IMR-90 (cell line): ENCODE measurements at regions not wholly inside any gene's neighbourhood (a gene's known extent, or its start where the extent isn't known, plus 50 kb on each side); places are given as distances from the start of the nearest gene placed in this dataset.

Source experiments
- ATAC-seq: fragments of 200-7000 bp; cut with Tn5 transposase; 2 replicates; pipeline ENCODE4 v1.9.1; 2020; ENCODE audit warnings: low read depth, mild to moderate bottlenecking, moderate library complexity
- BruUV-seq: library from RNA; stranded (reverse); fragments of 400-500 nt; replicated peaks from 2 replicates; lab custom pipeline; 2021; lab: Mats Ljungman, UMichigan
- CTCF ChIA-PET: fragments of 300-600 bp; formaldehyde crosslinking; extraction: SDS; loops from one replicate; lab custom pipeline; 2021; ENCODE audit warnings: antibody characterized with exemption; lab: Yijun Ruan, JAX
- POLR2A ChIA-PET: fragments of 300-600 bp; sonication (Branson Sonifier 250); formaldehyde crosslinking; loops from one replicate; lab custom pipeline; 2022; ENCODE audit warnings: antibody characterized with exemption; ENCODE audit not compliant: unreplicated experiment; lab: Charles Lee
- DNase-seq: peaks from one replicate; pipeline ENCODE4 v3.0.0; 2013
- H2AFZ ChIP-seq: replicated peaks from 2 replicates; pipeline ENCODE3; 2013; ENCODE audit warnings: low read length, mild to moderate bottlenecking; ENCODE audit not compliant: poor library complexity
- H2AK5ac ChIP-seq: 2 replicates; pipeline ENCODE4 v1.6.1; 2013; ENCODE audit warnings: low read depth, low read length, inconsistent platforms
- H2AK9ac ChIP-seq: replicated peaks from 2 replicates; pipeline ENCODE3; 2013; ENCODE audit warnings: mild to moderate bottlenecking, low read depth, low read length, moderate library complexity; ENCODE audit not compliant: poor library complexity
- H2BK120ac ChIP-seq: 2 replicates; pipeline ENCODE4 v1.6.1; 2013; ENCODE audit warnings: low read depth, low read length, inconsistent platforms
- H2BK15ac ChIP-seq: 3 replicates; pipeline ENCODE4 v1.6.1; 2013; ENCODE audit warnings: low read depth, low read length, inconsistent platforms
- H2BK20ac ChIP-seq: 2 replicates; pipeline ENCODE4 v1.6.1; 2013; ENCODE audit warnings: low read depth, mild to moderate bottlenecking, inconsistent platforms, low read length, moderate library complexity
- H2BK5ac ChIP-seq: 2 replicates; pipeline ENCODE4 v1.6.1; 2013; ENCODE audit warnings: mild to moderate bottlenecking, low read depth, low read length, inconsistent platforms; ENCODE audit not compliant: poor library complexity, severe bottlenecking
- H3K14ac ChIP-seq: replicated peaks from 2 replicates; pipeline ENCODE4 v1.6.1; 2013; ENCODE audit warnings: low read depth, low read length, inconsistent platforms
- H3K18ac ChIP-seq: 2 replicates; pipeline ENCODE4 v1.6.1; 2013; ENCODE audit warnings: low read depth, low read length, control low read depth
- H3K23ac ChIP-seq: 2 replicates; pipeline ENCODE4 v1.6.1; 2013; ENCODE audit warnings: low read depth, low read length, inconsistent platforms
- H3K27ac ChIP-seq: 2 replicates; pipeline ENCODE4 v1.5.1; 2013; ENCODE audit warnings: mild to moderate bottlenecking, control low read depth, low read length; ENCODE audit not compliant: insufficient read depth
- H3K27me3 ChIP-seq: 2 replicates; pipeline ENCODE4 v1.6.1; 2013; ENCODE audit warnings: low read length; ENCODE audit not compliant: control insufficient read depth, insufficient read depth
- H3K36me3 ChIP-seq: 2 replicates; pipeline ENCODE4 v1.6.1; 2013; ENCODE audit warnings: low read length, mixed read lengths; ENCODE audit not compliant: control insufficient read depth, insufficient read depth
- H3K4ac ChIP-seq: 2 replicates; pipeline ENCODE4 v1.6.1; 2013; ENCODE audit warnings: low read depth, low read length, inconsistent platforms
- H3K4me1 ChIP-seq: 2 replicates; pipeline ENCODE4 v1.6.1; 2013; ENCODE audit warnings: low read length, mixed read lengths; ENCODE audit not compliant: control insufficient read depth, insufficient read depth
- H3K4me2 ChIP-seq: 2 replicates; pipeline ENCODE4 v1.6.1; 2013; ENCODE audit warnings: low read depth, mild to moderate bottlenecking, control low read depth, low read length, moderate library complexity
- H3K4me3 ChIP-seq: 2 replicates; pipeline ENCODE4 v1.5.1; 2013; ENCODE audit warnings: low read depth, mild to moderate bottlenecking, control low read depth, low read length, moderate library complexity; ENCODE audit not compliant: insufficient read depth
- H3K56ac ChIP-seq: 2 replicates; pipeline ENCODE4 v1.6.1; 2013; ENCODE audit warnings: low read length, inconsistent platforms; ENCODE audit not compliant: insufficient read depth; ENCODE audit errors: extremely low read depth
- H3K79me1 ChIP-seq, 2 experiments: 2 replicates each; pipeline ENCODE4 v1.6.1; 2013; ENCODE audit warnings: low read length in 2 of 2, inconsistent platforms in 1 of 2, low read depth in 1 of 2
- H3K9ac ChIP-seq: 2 replicates; pipeline ENCODE4 v1.6.1; 2013; ENCODE audit warnings: low read depth, low read length, control low read depth
- H3K9me1 ChIP-seq: 2 replicates; pipeline ENCODE4 v1.6.1; 2013; ENCODE audit warnings: low read length, inconsistent platforms; ENCODE audit not compliant: insufficient read depth
- H3K9me3 ChIP-seq: 2 replicates; pipeline ENCODE4 v1.6.1; 2013; ENCODE audit warnings: low read length; ENCODE audit not compliant: control insufficient read depth, insufficient read depth
- H4K20me1 ChIP-seq: 2 replicates; pipeline ENCODE4 v1.6.1; 2013; ENCODE audit warnings: low read length, inconsistent platforms; ENCODE audit not compliant: insufficient read depth
- H4K5ac ChIP-seq: 2 replicates; pipeline ENCODE4 v1.6.1; 2013; ENCODE audit warnings: mild to moderate bottlenecking, low read depth, low read length, control low read depth
- H4K8ac ChIP-seq, 2 experiments: 2 replicates each; pipeline ENCODE4 v1.6.1; 2013; ENCODE audit warnings: low read depth in 2 of 2, low read length in 2 of 2, control low read depth in 1 of 2, inconsistent platforms in 1 of 2
- H4K91ac ChIP-seq: 2 replicates; pipeline ENCODE4 v1.6.1; 2013; ENCODE audit warnings: low read depth, low read length, inconsistent platforms; ENCODE audit not compliant: insufficient read depth
- BHLHE40 ChIP-seq: fragments of 150-350 bp; IDR thresholded peaks from 2 replicates; pipeline ENCODE4 v1.6.1; 2016; ENCODE audit warnings: mild to moderate bottlenecking, low read depth, low read length
- CEBPB ChIP-seq: IDR thresholded peaks from 2 replicates; pipeline ENCODE4 v1.6.1; 2012; ENCODE audit warnings: low read depth, low read length, improper control_type of control experiment
- CHD1 ChIP-seq: IDR thresholded peaks from 2 replicates; pipeline ENCODE4 v1.6.1; 2012; ENCODE audit warnings: low read depth, low read length, improper control_type of control experiment
- FOS ChIP-seq: fragments of 150-350 bp; IDR thresholded peaks from 2 replicates; pipeline ENCODE4 v1.6.1; 2016; ENCODE audit warnings: low read depth, low read length
- MAFK ChIP-seq: IDR thresholded peaks from 2 replicates; pipeline ENCODE4 v1.6.1; 2012; ENCODE audit warnings: low read depth, low read length, improper control_type of control experiment
- MAZ ChIP-seq: IDR thresholded peaks from 2 replicates; pipeline ENCODE4 v1.6.1; 2012; ENCODE audit warnings: low read depth, mild to moderate bottlenecking, low read length, improper control_type of control experiment, moderate library complexity, borderline replicate concordance
- MXI1 ChIP-seq: IDR thresholded peaks from 2 replicates; pipeline ENCODE4 v1.6.1; 2012; ENCODE audit warnings: low read depth, mild to moderate bottlenecking, low read length, moderate library complexity, borderline replicate concordance
- NFE2L2 ChIP-seq: fragments of 150-350 bp; IDR thresholded peaks from 2 replicates; pipeline ENCODE4 v1.6.1; 2016; ENCODE audit warnings: low read depth, mild to moderate bottlenecking, low read length
- POLR2A ChIP-seq: IDR thresholded peaks from 2 replicates; pipeline ENCODE4 v1.6.1; 2012; ENCODE audit warnings: mild to moderate bottlenecking, low read depth, low read length
- RAD21 ChIP-seq: IDR thresholded peaks from 2 replicates; pipeline ENCODE4 v1.6.1; 2012; ENCODE audit warnings: low read length, improper control_type of control experiment
- RCOR1 ChIP-seq: IDR thresholded peaks from 2 replicates; pipeline ENCODE4 v1.6.1; 2012; ENCODE audit warnings: mild to moderate bottlenecking, low read length, improper control_type of control experiment; ENCODE audit not compliant: insufficient replicate concordance
- RFX5 ChIP-seq: IDR thresholded peaks from 2 replicates; pipeline ENCODE4 v1.8.0; 2012; ENCODE audit warnings: low read depth, mild to moderate bottlenecking, low read length, moderate library complexity
- SMC3 ChIP-seq: fragments of 150-350 bp; IDR thresholded peaks from 2 replicates; pipeline ENCODE4 v1.6.1; 2016; ENCODE audit warnings: low read depth, mild to moderate bottlenecking, antibody characterized with exemption, low read length, moderate library complexity
- WGBS, 2 experiments: methylation state at CpG; one replicate each; pipeline versions ENCODE4 v1.1.5 to v1.1.7; 2013; ENCODE audit warnings: missing lambda C conversion rate in 2 of 2; ENCODE audit not compliant: insufficient read length in 1 of 2; ENCODE audit errors: extremely low coverage in 2 of 2; 5-methylcytosine and 5-hydroxymethylcytosine counted together
- dilution Hi-C: fragments of 300-500 bp; cut with HindIII; formaldehyde crosslinking; loops from one replicate; pipeline ENCODE4 v1.14.3; 2018; ENCODE audit warnings: low sequenced_read_pairs; ENCODE audit not compliant: unreplicated experiment
- in situ Hi-C: fragments of 300-500 bp; cut with MboI; formaldehyde crosslinking; loops from 3 replicates; pipeline ENCODE4 v1.14.3; 2019; ENCODE audit warnings: low sequenced_read_pairs, inconsistent platforms, mixed read lengths
- intact Hi-C: fragments of 100-400 bp; cut with micrococcal nuclease; formaldehyde crosslinking; loops from 2 replicates; pipeline ENCODE4 v1.10.0; 2022
- TF ChIP-seq, protein P1 (sequence below): fragments of 150-350 bp; IDR thresholded peaks from 2 replicates; pipeline ENCODE4 v1.6.1; 2017; ENCODE audit warnings: mild to moderate bottlenecking, antibody characterized with exemption, low read length, low read depth
- TF ChIP-seq, protein P2 (sequence below): fragments of 150-350 bp; IDR thresholded peaks from 2 replicates; pipeline ENCODE4 v1.6.1; 2016; ENCODE audit warnings: low read depth, mild to moderate bottlenecking, low read length, moderate library complexity, borderline replicate concordance
- TF ChIP-seq, protein P3 (sequence below): conservative IDR thresholded peaks from 2 replicates; pipeline ENCODE4 v1.5.1; 2012; ENCODE audit warnings: mild to moderate bottlenecking, low read depth, low read length, improper control_type of control experiment

DNA sequence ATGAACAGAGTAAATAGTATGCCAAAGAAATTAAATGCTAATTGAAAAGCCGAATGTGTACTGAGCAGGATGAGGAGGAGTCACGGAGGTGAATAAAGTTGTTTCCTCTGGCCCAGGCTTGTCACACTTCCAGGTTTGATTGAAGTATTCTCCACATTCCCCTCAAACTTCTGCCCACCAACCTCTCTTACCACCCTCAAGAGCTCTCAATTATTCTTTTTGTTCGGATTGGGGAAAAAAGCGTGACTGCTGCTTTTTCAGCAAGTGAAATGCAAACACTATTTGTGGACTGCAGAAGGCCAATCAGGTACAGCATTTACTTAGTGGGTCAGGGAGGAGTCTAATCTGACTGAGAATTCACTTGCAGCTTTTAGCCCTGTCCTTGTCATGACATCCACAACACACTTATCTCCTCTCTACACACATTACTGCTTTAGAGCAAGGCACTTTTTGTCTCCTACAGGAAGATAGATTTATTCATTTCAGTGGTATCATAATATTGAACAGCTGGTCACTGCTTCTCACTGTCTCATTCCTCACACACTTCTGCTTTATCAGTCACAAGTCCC, 375.6 kb upstream of the PRMT6 start:
- no peaks in the 10 kb centered on the region for H3K4me1 ChIP-seq
- no peak overlapping the region for H3K14ac ChIP-seq
- H3K56ac ChIP-seq = no peak overlapping the region
- H3K23ac ChIP-seq = no peak overlapping the region
- H4K5ac ChIP-seq = no peak overlapping the region
- H3K9me3 ChIP-seq = peaks cover 1% of the 10 kb centered on the region; the same call in 1 of the 2 replicates
- TF ChIP-seq BHLHE40 = no peak
- TF ChIP-seq MAZ = no peak
- TF ChIP-seq, protein P1, sequence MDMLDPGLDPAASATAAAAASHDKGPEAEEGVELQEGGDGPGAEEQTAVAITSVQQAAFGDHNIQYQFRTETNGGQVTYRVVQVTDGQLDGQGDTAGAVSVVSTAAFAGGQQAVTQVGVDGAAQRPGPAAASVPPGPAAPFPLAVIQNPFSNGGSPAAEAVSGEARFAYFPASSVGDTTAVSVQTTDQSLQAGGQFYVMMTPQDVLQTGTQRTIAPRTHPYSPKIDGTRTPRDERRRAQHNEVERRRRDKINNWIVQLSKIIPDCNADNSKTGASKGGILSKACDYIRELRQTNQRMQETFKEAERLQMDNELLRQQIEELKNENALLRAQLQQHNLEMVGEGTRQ = no peak
- no peak for TF ChIP-seq RFX5
- TF ChIP-seq, protein P2, sequence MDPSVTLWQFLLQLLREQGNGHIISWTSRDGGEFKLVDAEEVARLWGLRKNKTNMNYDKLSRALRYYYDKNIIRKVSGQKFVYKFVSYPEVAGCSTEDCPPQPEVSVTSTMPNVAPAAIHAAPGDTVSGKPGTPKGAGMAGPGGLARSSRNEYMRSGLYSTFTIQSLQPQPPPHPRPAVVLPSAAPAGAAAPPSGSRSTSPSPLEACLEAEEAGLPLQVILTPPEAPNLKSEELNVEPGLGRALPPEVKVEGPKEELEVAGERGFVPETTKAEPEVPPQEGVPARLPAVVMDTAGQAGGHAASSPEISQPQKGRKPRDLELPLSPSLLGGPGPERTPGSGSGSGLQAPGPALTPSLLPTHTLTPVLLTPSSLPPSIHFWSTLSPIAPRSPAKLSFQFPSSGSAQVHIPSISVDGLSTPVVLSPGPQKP = no peak
- no peak for TF ChIP-seq CHD1
- TF ChIP-seq MXI1 = no peak
- TF ChIP-seq CEBPB = no peak
- TF ChIP-seq FOS = no peak
- no peak for TF ChIP-seq SMC3
- no peak for TF ChIP-seq RAD21
- no peak for TF ChIP-seq POLR2A
- TF ChIP-seq RCOR1 = no peak
- no peak for TF ChIP-seq NFE2L2
- TF ChIP-seq MAFK = no peak
- TF ChIP-seq, protein P3, sequence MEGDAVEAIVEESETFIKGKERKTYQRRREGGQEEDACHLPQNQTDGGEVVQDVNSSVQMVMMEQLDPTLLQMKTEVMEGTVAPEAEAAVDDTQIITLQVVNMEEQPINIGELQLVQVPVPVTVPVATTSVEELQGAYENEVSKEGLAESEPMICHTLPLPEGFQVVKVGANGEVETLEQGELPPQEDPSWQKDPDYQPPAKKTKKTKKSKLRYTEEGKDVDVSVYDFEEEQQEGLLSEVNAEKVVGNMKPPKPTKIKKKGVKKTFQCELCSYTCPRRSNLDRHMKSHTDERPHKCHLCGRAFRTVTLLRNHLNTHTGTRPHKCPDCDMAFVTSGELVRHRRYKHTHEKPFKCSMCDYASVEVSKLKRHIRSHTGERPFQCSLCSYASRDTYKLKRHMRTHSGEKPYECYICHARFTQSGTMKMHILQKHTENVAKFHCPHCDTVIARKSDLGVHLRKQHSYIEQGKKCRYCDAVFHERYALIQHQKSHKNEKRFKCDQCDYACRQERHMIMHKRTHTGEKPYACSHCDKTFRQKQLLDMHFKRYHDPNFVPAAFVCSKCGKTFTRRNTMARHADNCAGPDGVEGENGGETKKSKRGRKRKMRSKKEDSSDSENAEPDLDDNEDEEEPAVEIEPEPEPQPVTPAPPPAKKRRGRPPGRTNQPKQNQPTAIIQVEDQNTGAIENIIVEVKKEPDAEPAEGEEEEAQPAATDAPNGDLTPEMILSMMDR = no peak
- H3K18ac ChIP-seq = no peak overlapping the region
- no peak overlapping the region for H2AK5ac ChIP-seq
- no peaks in the 10 kb centered on the region for H3K27me3 ChIP-seq
- H3K79me1 ChIP-seq = no peaks in the 10 kb centered on the region
- intact Hi-C loops (no loop called here), in situ Hi-C loops (no loop called here), dilution Hi-C loops (no loop called here)
- no peak for DNase-seq
- H2BK20ac ChIP-seq = no peak overlapping the region
- BruUV-seq = no TSS peak
- POLR2A ChIA-PET = no interaction called here
- no peak overlapping the region for H2AK9ac ChIP-seq
- H2BK5ac ChIP-seq = no peak overlapping the region
- H3K4me3 ChIP-seq = no peak overlapping the region
- H4K91ac ChIP-seq = no peak overlapping the region
- no peak overlapping the region for H2BK120ac ChIP-seq
- no peak for ATAC-seq
- no peaks in the 10 kb centered on the region for H3K9me1 ChIP-seq
- H3K4ac ChIP-seq = no peak overlapping the region
- no peak overlapping the region for H4K8ac ChIP-seq
- CTCF ChIA-PET = no interaction called here
- no peaks in the 10 kb centered on the region for H4K20me1 ChIP-seq
- H3K9ac ChIP-seq = no peak overlapping the region
- H3K36me3 ChIP-seq = no peaks in the 10 kb centered on the region
- WGBS, 2 experiments = no CpG with 5 or more reads among the region's 4 CpGs
- no peak overlapping the region for H3K4me2 ChIP-seq
- no peak overlapping the region for H2BK15ac ChIP-seq
- H3K27ac ChIP-seq = no peak overlapping the region
- no peak overlapping the region for H2AFZ ChIP-seq
